MM.1S (cell line): ENCODE measurements at regions not wholly inside any gene's neighbourhood (a gene's known extent, or its start where the extent isn't known, plus 50 kb on each side); places are given as distances from the start of the nearest gene placed in this dataset.

Source experiments
- DNase-seq: peaks from one replicate; pipeline ENCODE4 v3.0.0-alpha.2; 2015
- H2AFZ ChIP-seq: fragments of 300-600 bp; sonication (generic); 2 replicates; pipeline ENCODE4 v1.6.0; 2016; ENCODE audit warnings: antibody characterized with exemption, low read length
- H3F3A ChIP-seq: fragments of 300-600 bp; sonication (generic); 2 replicates; pipeline ENCODE4 v1.6.1; 2016; ENCODE audit warnings: mild to moderate bottlenecking, antibody characterized with exemption, low read length, moderate library complexity, mixed read lengths; ENCODE audit not compliant: insufficient read depth
- H3K27ac ChIP-seq: fragments of 300-600 bp; sonication (generic); 2 replicates; pipeline ENCODE4 v1.5.1; 2016; ENCODE audit warnings: mild to moderate bottlenecking, low read length
- H3K27me3 ChIP-seq: fragments of 300-600 bp; sonication (generic); replicated peaks from 2 replicates; pipeline ENCODE4 v1.6.0; 2016; ENCODE audit warnings: low read length; ENCODE audit not compliant: insufficient read depth
- H3K36me3 ChIP-seq: fragments of 300-600 bp; sonication (generic); replicated peaks from 2 replicates; pipeline ENCODE4 v1.6.1; 2016; ENCODE audit warnings: mild to moderate bottlenecking, low read length, mixed read lengths; ENCODE audit not compliant: insufficient read depth
- H3K4me1 ChIP-seq: fragments of 300-600 bp; sonication (generic); 2 replicates; pipeline ENCODE4 v1.6.1; 2016; ENCODE audit warnings: low read length, mixed read lengths
- H3K4me2 ChIP-seq: fragments of 300-600 bp; sonication (generic); 2 replicates; pipeline ENCODE4 v1.6.0; 2016; ENCODE audit warnings: low read depth, low read length
- H3K4me3 ChIP-seq: fragments of 300-600 bp; sonication (generic); 2 replicates; pipeline ENCODE4 v1.5.1; 2016; ENCODE audit warnings: low read length, mixed read lengths
- H3K79me2 ChIP-seq: fragments of 300-600 bp; sonication (generic); 2 replicates; pipeline ENCODE4 v1.6.1; 2016; ENCODE audit warnings: mixed run types, low read length, mixed read lengths
- H3K9ac ChIP-seq: fragments of 300-600 bp; sonication (generic); 2 replicates; pipeline ENCODE4 v1.6.1; 2016; ENCODE audit warnings: low read length, mixed read lengths
- H3K9me2 ChIP-seq: fragments of 300-600 bp; sonication (generic); replicated peaks from 2 replicates; pipeline ENCODE4 v1.6.1; 2016; ENCODE audit warnings: mild to moderate bottlenecking, low read length, mixed read lengths; ENCODE audit not compliant: insufficient read depth
- H3K9me3 ChIP-seq: fragments of 300-600 bp; sonication (generic); replicated peaks from 2 replicates; pipeline ENCODE4 v1.6.1; 2016; ENCODE audit warnings: mild to moderate bottlenecking, low read length, mixed read lengths; ENCODE audit not compliant: insufficient read depth
- H4K20me1 ChIP-seq: fragments of 300-600 bp; sonication (generic); 2 replicates; pipeline ENCODE4 v1.6.1; 2016; ENCODE audit warnings: mild to moderate bottlenecking, low read length, moderate library complexity, mixed read lengths; ENCODE audit not compliant: insufficient read depth
- EZH2 ChIP-seq: fragments of 300-600 bp; sonication (generic); optimal IDR thresholded peaks from 2 replicates; pipeline ENCODE3; 2017; ENCODE audit warnings: low read depth, mild to moderate bottlenecking, antibody characterized with exemption, low read length, mixed read lengths
- EZH2phosphoT487 ChIP-seq: fragments of 300-600 bp; sonication (generic); IDR thresholded peaks from 2 replicates; pipeline ENCODE4 v1.6.1; 2018; ENCODE audit warnings: antibody characterized with exemption, low read length
- TF ChIP-seq, protein P1 (sequence below): fragments of 300-600 bp; sonication (generic); IDR thresholded peaks from 2 replicates; pipeline ENCODE4 v1.5.1; 2016; ENCODE audit warnings: antibody characterized with exemption, low read length, mixed read lengths

DNA sequence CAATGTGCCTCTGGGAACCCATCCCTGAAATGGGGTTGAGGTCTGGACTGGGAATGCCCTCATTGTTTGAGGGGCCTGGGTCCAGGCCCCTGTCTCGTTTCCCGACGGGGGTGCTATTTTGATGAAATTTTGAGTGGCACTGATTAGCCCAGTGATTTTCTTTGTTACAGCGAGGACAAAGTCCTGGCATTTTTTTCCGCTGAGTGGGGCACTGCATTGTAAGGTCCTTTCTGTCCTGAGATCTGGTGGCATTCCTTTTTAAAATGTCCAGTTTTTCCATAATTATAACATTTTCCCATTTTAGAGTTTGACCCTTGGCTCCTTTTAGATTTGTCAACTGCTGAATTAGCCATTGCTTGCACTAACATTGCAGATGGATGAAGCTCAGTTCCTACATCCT is 69.7 kb upstream of the INCENP start:
- no peak for TF ChIP-seq EZH2phosphoT487
- TF ChIP-seq, protein P1, sequence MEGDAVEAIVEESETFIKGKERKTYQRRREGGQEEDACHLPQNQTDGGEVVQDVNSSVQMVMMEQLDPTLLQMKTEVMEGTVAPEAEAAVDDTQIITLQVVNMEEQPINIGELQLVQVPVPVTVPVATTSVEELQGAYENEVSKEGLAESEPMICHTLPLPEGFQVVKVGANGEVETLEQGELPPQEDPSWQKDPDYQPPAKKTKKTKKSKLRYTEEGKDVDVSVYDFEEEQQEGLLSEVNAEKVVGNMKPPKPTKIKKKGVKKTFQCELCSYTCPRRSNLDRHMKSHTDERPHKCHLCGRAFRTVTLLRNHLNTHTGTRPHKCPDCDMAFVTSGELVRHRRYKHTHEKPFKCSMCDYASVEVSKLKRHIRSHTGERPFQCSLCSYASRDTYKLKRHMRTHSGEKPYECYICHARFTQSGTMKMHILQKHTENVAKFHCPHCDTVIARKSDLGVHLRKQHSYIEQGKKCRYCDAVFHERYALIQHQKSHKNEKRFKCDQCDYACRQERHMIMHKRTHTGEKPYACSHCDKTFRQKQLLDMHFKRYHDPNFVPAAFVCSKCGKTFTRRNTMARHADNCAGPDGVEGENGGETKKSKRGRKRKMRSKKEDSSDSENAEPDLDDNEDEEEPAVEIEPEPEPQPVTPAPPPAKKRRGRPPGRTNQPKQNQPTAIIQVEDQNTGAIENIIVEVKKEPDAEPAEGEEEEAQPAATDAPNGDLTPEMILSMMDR, result no peak
- TF ChIP-seq EZH2, result no peak
- Histone ChIP-seq H3K9ac (no peak overlapping the region), H3K9me3 (no peaks in the 10 kb centered on the region), H3K36me3 (no peaks in the 10 kb centered on the region), H3K79me2 (no peaks in the 10 kb centered on the region), H3K4me1 (no peaks in the 10 kb centered on the region), H2AFZ (no peak overlapping the region), H3K27me3 (no peaks in the 10 kb centered on the region), H3K9me2 (no peaks in the 10 kb centered on the region), H3F3A (no peaks in the 10 kb centered on the region), H3K4me3 (no peak overlapping the region), H4K20me1 (no peaks in the 10 kb centered on the region), H3K4me2 (no peak overlapping the region), H3K27ac (no peak overlapping the region)
- no peak for DNase-seq

DNA sequence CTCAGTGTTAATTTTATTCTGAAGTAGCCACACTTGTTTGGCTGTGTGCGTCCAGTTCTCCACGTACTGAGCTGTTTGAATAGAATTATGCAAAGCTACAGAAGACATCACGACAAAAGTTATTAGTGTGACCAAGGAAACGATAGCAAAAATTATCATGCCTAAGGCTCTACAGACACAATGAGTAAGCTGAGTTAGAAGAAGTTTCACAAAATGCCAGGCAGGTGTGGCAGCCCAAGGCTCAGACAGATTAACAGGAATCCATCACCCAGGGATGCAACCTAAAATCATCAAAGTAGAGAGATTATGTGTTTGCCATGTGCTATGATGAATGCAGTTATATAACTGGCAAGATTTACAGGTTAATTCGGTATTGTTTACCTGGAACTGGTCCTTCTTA is 73.1 kb upstream of the INCENP start:
- TF ChIP-seq EZH2 (no peak), EZH2phosphoT487 (no peak)
- TF ChIP-seq, protein P1, result no peak
- no peaks in the 10 kb centered on the region for H3K79me2 ChIP-seq
- H3K9me2 ChIP-seq, result no peaks in the 10 kb centered on the region
- H3K27ac ChIP-seq, result no peak overlapping the region
- H2AFZ ChIP-seq, result no peak overlapping the region
- no peak for DNase-seq
- no peaks in the 10 kb centered on the region for H3K36me3 ChIP-seq
- H3K4me3 ChIP-seq, result no peak overlapping the region
- no peak overlapping the region for H3K9ac ChIP-seq
- H3F3A ChIP-seq, result no peaks in the 10 kb centered on the region
- no peaks in the 10 kb centered on the region for H3K4me1 ChIP-seq
- H3K9me3 ChIP-seq, result no peaks in the 10 kb centered on the region
- no peaks in the 10 kb centered on the region; the same call in 1 of the 2 replicates for H3K27me3 ChIP-seq
- no peak overlapping the region for H3K4me2 ChIP-seq
- H4K20me1 ChIP-seq, result no peaks in the 10 kb centered on the region

DNA sequence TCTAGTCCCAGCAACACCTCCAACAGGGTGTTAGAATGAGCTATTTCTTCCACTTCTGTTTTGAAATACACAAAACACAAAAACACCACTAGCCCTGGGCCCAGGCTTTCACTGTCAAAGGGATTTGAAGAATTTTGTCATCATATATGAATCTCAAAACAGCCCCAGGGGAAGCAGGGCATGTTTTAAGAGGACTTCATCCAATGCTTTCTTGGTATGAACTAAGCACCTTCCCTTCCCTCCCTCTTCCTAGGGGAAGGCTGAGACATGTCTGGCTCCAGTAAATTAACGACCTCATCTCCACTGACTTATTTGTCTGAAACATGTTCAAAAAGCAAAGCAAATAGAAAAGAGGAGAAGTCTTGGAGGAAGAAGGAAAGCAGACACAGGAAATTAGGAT is 75.7 kb upstream of the INCENP start:
- H3K4me3 ChIP-seq, result no peak overlapping the region
- H3K4me2 ChIP-seq, result no peak overlapping the region
- no peaks in the 10 kb centered on the region for H3K9me3 ChIP-seq
- H3K27ac ChIP-seq, result no peak overlapping the region
- H3K36me3 ChIP-seq, result no peaks in the 10 kb centered on the region
- H3K4me1 ChIP-seq, result no peaks in the 10 kb centered on the region
- H3K9ac ChIP-seq, result no peak overlapping the region
- no peak for DNase-seq
- no peak overlapping the region for H2AFZ ChIP-seq
- no peaks in the 10 kb centered on the region for H3F3A ChIP-seq
- no peaks in the 10 kb centered on the region for H4K20me1 ChIP-seq
- H3K27me3 ChIP-seq, result no peaks in the 10 kb centered on the region; the same call in 1 of the 2 replicates
- no peaks in the 10 kb centered on the region for H3K9me2 ChIP-seq
- TF ChIP-seq, protein P1, result no peak
- TF ChIP-seq EZH2phosphoT487 (no peak), EZH2 (no peak)
- H3K79me2 ChIP-seq, result no peaks in the 10 kb centered on the region
